HG02970 (cell line): ENCODE measurements at regions not wholly inside any gene's neighbourhood (a gene's known extent, or its start where the extent isn't known, plus 50 kb on each side); places are given as distances from the start of the nearest gene placed in this dataset.
"Not testable (repeated sequence)": the region's sequence is repeated elsewhere in the genome, so short reads cannot be mapped to it uniquely, and the experiment has no call there.

Source experiments
- ATAC-seq: cut with Tn5 transposase; IDR thresholded peaks from one replicate; pipeline ENCODE4 v1.9.1; 2021; ENCODE audit warnings: mild to moderate bottlenecking, moderate library complexity, moderate number of reproducible peaks; ENCODE audit not compliant: unreplicated experiment, low FRiP score

- no peak for ATAC-seq
These were observed 115.6 kb upstream of the CDH5 start for GRCh38 chr16:66250686-66251431.

GRCh38 chr16:66247516-66248481 is 118.7 kb upstream of the CDH5 start:
- no peak for ATAC-seq

- no peak for ATAC-seq
These were observed 120.6 kb upstream of the CDH5 start for GRCh38 chr16:66245868-66246267.

- no peak for ATAC-seq
These were observed 121.4 kb upstream of the CDH5 start for GRCh38 chr16:66245072-66245471.

- ATAC-seq, result no peak
These were observed 123.8 kb upstream of the CDH5 start for GRCh38 chr16:66242672-66243071.

GRCh38 chr16:66242206-66242605 is 124.3 kb upstream of the CDH5 start:
- not testable (repeated sequence) for ATAC-seq

GRCh38 chr16:66240631-66241395 is 125.7 kb upstream of the CDH5 start:
- no peak for ATAC-seq

- no peak for ATAC-seq
These were observed 126.4 kb upstream of the CDH5 start for GRCh38 chr16:66240088-66240487.

- no peak for ATAC-seq
These were observed 127.8 kb upstream of the CDH5 start for GRCh38 chr16:66238696-66239095.

- no peak for ATAC-seq
These were observed 130.2 kb upstream of the CDH5 start for GRCh38 chr16:66236301-66236700.

- no peak for ATAC-seq
These were observed 134.9 kb upstream of the CDH5 start for GRCh38 chr16:66231452-66232160.

- no peak for ATAC-seq
These were observed 136.8 kb upstream of the CDH5 start for GRCh38 chr16:66229651-66230050.

GRCh38 chr16:66228792-66229191 is 137.7 kb upstream of the CDH5 start:
- ATAC-seq, result no peak

- no peak for ATAC-seq
These were observed 138.5 kb upstream of the CDH5 start for GRCh38 chr16:66227766-66228530.

- no peak for ATAC-seq
These were observed 139.7 kb upstream of the CDH5 start for GRCh38 chr16:66226762-66227161.

- no peak for ATAC-seq
These were observed 140.8 kb upstream of the CDH5 start for GRCh38 chr16:66225696-66226095.

- no peak for ATAC-seq
These were observed 141.9 kb upstream of the CDH5 start for GRCh38 chr16:66224626-66225025.

GRCh38 chr16:66224186-66224585 is 142.3 kb upstream of the CDH5 start:
- no peak for ATAC-seq

GRCh38 chr16:66223176-66223780 is 143.2 kb upstream of the CDH5 start:
- ATAC-seq, result no peak
